Tibial nerve (tissue), 3 donors: ENCODE measurements at regions not wholly inside any gene's neighbourhood (a gene's known extent, or its start where the extent isn't known, plus 50 kb on each side); places are given as distances from the start of the nearest gene placed in this dataset.

Experiments
- CTCF ChIP-seq, 5 experiments: fragments of 200-600 bp in 3 of 5; fragments of 450-650 bp in 2 of 5; sonication (generic) in 3 of 5; IDR thresholded peaks; one replicate each; pipeline ENCODE4 v1.5.1; 2016 to 2019; ENCODE audit warnings: antibody characterized with exemption in 5 of 5, mild to moderate bottlenecking in 3 of 5, moderate library complexity in 2 of 5
- POLR2A ChIP-seq, 2 donors: fragments of 450-650 bp; IDR thresholded peaks; one replicate each; pipeline ENCODE4 v1.6.1; 2017; ENCODE audit warnings: antibody characterized with exemption in 2 of 2, mild to moderate bottlenecking in 2 of 2, moderate library complexity in 2 of 2

DNA sequence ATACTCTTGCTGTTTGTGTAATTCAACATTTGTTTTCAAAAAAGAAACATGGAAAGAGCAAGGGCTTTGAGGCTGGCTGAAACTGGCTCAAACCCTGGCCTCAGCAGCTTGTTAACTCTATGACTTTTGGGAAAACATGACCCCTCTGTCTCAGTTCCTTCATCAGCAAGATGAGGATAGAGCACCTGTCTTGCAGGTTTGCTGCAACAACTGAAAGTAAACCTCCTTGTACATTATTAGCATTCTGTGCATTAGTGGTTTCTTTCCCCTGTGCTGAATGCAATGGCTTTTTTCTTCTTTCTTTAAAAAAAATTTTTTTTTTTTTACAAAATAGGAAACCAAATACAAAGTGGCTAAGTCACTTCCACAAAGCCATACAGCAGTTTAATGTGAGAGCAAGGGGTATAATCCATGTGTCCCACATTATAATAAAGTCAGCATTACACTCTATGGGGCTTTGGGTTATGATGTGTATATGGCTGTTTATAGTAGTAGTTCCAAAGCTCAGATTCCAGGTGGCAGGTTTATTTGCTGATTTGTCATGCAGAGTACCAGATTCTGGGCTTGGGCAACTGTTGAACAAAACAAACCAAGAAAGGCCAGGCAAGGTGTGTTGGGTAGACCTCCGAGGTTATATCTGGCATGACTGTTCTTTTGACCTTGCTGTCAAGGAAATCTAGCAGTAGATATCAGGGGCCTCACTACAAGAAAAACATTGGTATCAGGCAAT lies 194.5 kb upstream of the CNOT2 start:
- TF ChIP-seq CTCF (IDR thresholded peaks at IDR 0.05) (no peak), POLR2A (IDR thresholded peaks at IDR 0.05) (no peak)
